CD8-positive, alpha-beta memory T cell (primary cell): ENCODE measurements at regions not wholly inside any gene's neighbourhood (a gene's known extent, or its start where the extent isn't known, plus 50 kb on each side); places are given as distances from the start of the nearest gene placed in this dataset.

Source experiments
- CTCF ChIA-PET: fragments of 350-600 bp; sonication (Branson Sonifier 250); formaldehyde crosslinking; loops from one replicate; lab custom pipeline; 2021; ENCODE audit warnings: antibody characterized with exemption; lab: Charles Lee
- POLR2A ChIA-PET: fragments of 350-600 bp; sonication (Branson Sonifier 250); formaldehyde crosslinking; loops from one replicate; lab custom pipeline; 2021; ENCODE audit warnings: antibody characterized with exemption; lab: Charles Lee
- DNase-seq, 5 donors: peaks; one replicate each; pipeline versions ENCODE4 v3.0.0 to v3.0.0-alpha.2; 2020 to 2022; ENCODE audit warnings: mixed read lengths in 1 of 5
- H3K27ac ChIP-seq: one replicate; pipeline ENCODE4 v1.7.0; 2013; ENCODE audit warnings: low read depth, mild to moderate bottlenecking, low read length, moderate library complexity
- H3K27me3 ChIP-seq: 2 replicates; pipeline ENCODE4 v1.7.0; 2013; ENCODE audit warnings: low read length, mild to moderate bottlenecking; ENCODE audit not compliant: insufficient read depth, poor library complexity, severe bottlenecking
- H3K36me3 ChIP-seq: 2 replicates; pipeline ENCODE4 v1.7.0; 2013; ENCODE audit warnings: mild to moderate bottlenecking, low read length, moderate library complexity; ENCODE audit not compliant: insufficient read depth
- H3K4me1 ChIP-seq: 2 replicates; pipeline ENCODE4 v1.7.0; 2013; ENCODE audit warnings: mild to moderate bottlenecking, low read length, moderate library complexity; ENCODE audit not compliant: insufficient read depth
- H3K4me3 ChIP-seq: 2 replicates; pipeline ENCODE4 v1.7.0; 2013; ENCODE audit warnings: mild to moderate bottlenecking, low read length
- H3K9me3 ChIP-seq: 2 replicates; pipeline ENCODE4 v1.7.0; 2013; ENCODE audit warnings: mild to moderate bottlenecking, low read length
- H3K27ac Mint-ChIP-seq, 8 donors: one replicate each; pipeline ENCODE4 v1.8.0; 2020 to 2021; ENCODE audit warnings: mixed read lengths in 8 of 8, mild to moderate bottlenecking in 6 of 8, inconsistent platforms in 3 of 8, moderate library complexity in 3 of 8
- H3K27me3 Mint-ChIP-seq, 2 donors: one replicate each; pipeline ENCODE4 v1.8.0; 2020 to 2021; ENCODE audit warnings: mixed read lengths in 2 of 2, mild to moderate bottlenecking in 1 of 2, moderate library complexity in 1 of 2
- H3K36me3 Mint-ChIP-seq, 3 donors: one replicate each; pipeline ENCODE4 v1.8.0; 2020 to 2021; ENCODE audit warnings: mixed read lengths in 3 of 3, inconsistent platforms in 1 of 3, mild to moderate bottlenecking in 1 of 3
- H3K4me1 Mint-ChIP-seq, 3 donors: one replicate each; pipeline ENCODE4 v1.8.0; 2020 to 2021; ENCODE audit warnings: mixed read lengths in 3 of 3, inconsistent platforms in 1 of 3, mild to moderate bottlenecking in 1 of 3
- H3K4me3 Mint-ChIP-seq, 7 donors: one replicate each; pipeline ENCODE4 v1.8.0; 2020 to 2021; ENCODE audit warnings: mixed read lengths in 7 of 7, mild to moderate bottlenecking in 6 of 7, moderate library complexity in 4 of 7, inconsistent platforms in 2 of 7
- H3K9me3 Mint-ChIP-seq, 5 donors: one replicate each; pipeline ENCODE4 v1.8.0; 2020 to 2022; ENCODE audit warnings: mixed read lengths in 5 of 5, mild to moderate bottlenecking in 3 of 5, moderate library complexity in 2 of 5, inconsistent platforms in 1 of 5

GRCh38 chr2:234406085-234406484, 90.8 kb downstream of the ARL4C start:
- Histone ChIP-seq H3K27ac (no peak overlapping the region), H3K9me3 (no peaks in the 10 kb centered on the region), H3K4me3 (no peak overlapping the region), H3K27me3 (no peaks in the 10 kb centered on the region), H3K4me1 (peaks cover 14% of the 10 kb centered on the region), H3K36me3 (no peaks in the 10 kb centered on the region)
- Mint-ChIP-seq H3K4me1 (peaks cover 12 to 25% (median 19%) of the 10 kb centered on the region in 3 donors), H3K27ac (peak overlapping the region in 3 of 8 donors; percentile 6 to 29 (median 18)), H3K36me3 (no peaks in the 10 kb centered on the region), H3K27me3 (no peaks in the 10 kb centered on the region), H3K4me3 (no peak overlapping the region), H3K9me3 (no peaks in the 10 kb centered on the region)
- no peak for DNase-seq
- ChIA-PET CTCF (interaction anchor here (1.3 to 1.7 kb wide), 2 partner anchors 8 to 95 kb away, joined by 3 to 5 read pairs; no protein-coding TSS in a partner anchor), POLR2A (no interaction called here)

- POLR2A ChIA-PET = no interaction called here
- no peak for DNase-seq
- Histone ChIP-seq H3K27ac (no peak overlapping the region), H3K4me3 (no peak overlapping the region), H3K27me3 (no peaks in the 10 kb centered on the region), H3K4me1 (peaks cover 17% of the 10 kb centered on the region), H3K9me3 (no peaks in the 10 kb centered on the region), H3K36me3 (no peaks in the 10 kb centered on the region)
- H3K27me3 Mint-ChIP-seq = no peaks in the 10 kb centered on the region
- peaks cover 12 to 24% (median 19%) of the 10 kb centered on the region in 3 donors for H3K4me1 Mint-ChIP-seq
- H3K27ac Mint-ChIP-seq = peak overlapping the region in 4 of 8 donors; percentile 6 to 58 (median 30)
- H3K36me3 Mint-ChIP-seq = peaks cover 0 to 4% (median 0%) of the 10 kb centered on the region in 3 donors
- no peaks in the 10 kb centered on the region for H3K9me3 Mint-ChIP-seq
- H3K4me3 Mint-ChIP-seq = no peak overlapping the region
- CTCF ChIA-PET = interaction anchor here (1.3 kb wide), 1 partner anchor 9 kb away, joined by 3 read pairs; no protein-coding TSS in a partner anchor
Measured at GRCh38 chr2:234405462-234405861, 91.4 kb downstream of the ARL4C start.

GRCh38 chr2:234404957-234405356, 91.9 kb downstream of the ARL4C start:
- Mint-ChIP-seq H3K27me3 (no peaks in the 10 kb centered on the region), H3K36me3 (peaks cover 0 to 4% (median 0%) of the 10 kb centered on the region in 3 donors), H3K9me3 (no peaks in the 10 kb centered on the region), H3K4me1 (peaks cover 12 to 24% (median 21%) of the 10 kb centered on the region in 3 donors), H3K4me3 (no peak overlapping the region), H3K27ac (peak overlapping the region in 4 of 8 donors; percentile 26 to 72 (median 44))
- peaks cover 17% of the 10 kb centered on the region for H3K4me1 ChIP-seq
- ChIA-PET CTCF (no interaction called here), POLR2A (no interaction called here)
- no peaks in the 10 kb centered on the region for H3K9me3 ChIP-seq
- DNase-seq = no peak
- H3K27me3 ChIP-seq = no peaks in the 10 kb centered on the region
- no peak overlapping the region for H3K27ac ChIP-seq
- H3K4me3 ChIP-seq = no peak overlapping the region
- H3K36me3 ChIP-seq = no peaks in the 10 kb centered on the region

- H3K9me3 Mint-ChIP-seq = no peaks in the 10 kb centered on the region
- H3K4me3 ChIP-seq = no peak overlapping the region
- ChIA-PET CTCF (interaction anchor here (0.9 to 1.2 kb wide), 3 partner anchors 8 to 97 kb away, joined by 3 to 5 read pairs (median 3); no protein-coding TSS in a partner anchor), POLR2A (no interaction called here)
- no peaks in the 10 kb centered on the region for H3K27me3 Mint-ChIP-seq
- H3K36me3 Mint-ChIP-seq = peaks cover 0 to 4% (median 0%) of the 10 kb centered on the region in 3 donors
- H3K27ac Mint-ChIP-seq = no peak overlapping the region
- H3K36me3 ChIP-seq = no peaks in the 10 kb centered on the region
- no peak overlapping the region for H3K27ac ChIP-seq
- DNase-seq = no peak
- peaks cover 12 to 24% (median 23%) of the 10 kb centered on the region in 3 donors for H3K4me1 Mint-ChIP-seq
- H3K4me1 ChIP-seq = peaks cover 17% of the 10 kb centered on the region
- H3K4me3 Mint-ChIP-seq = no peak overlapping the region
- no peaks in the 10 kb centered on the region for H3K27me3 ChIP-seq
- H3K9me3 ChIP-seq = no peaks in the 10 kb centered on the region
Measured at GRCh38 chr2:234403751-234404150, 93.1 kb downstream of the ARL4C start.

GRCh38 chr2:234403074-234403473, 93.8 kb downstream of the ARL4C start:
- Mint-ChIP-seq H3K4me1 (peaks cover 12 to 28% (median 27%) of the 10 kb centered on the region in 3 donors), H3K27me3 (no peaks in the 10 kb centered on the region)
- no peak overlapping the region for H3K4me3 ChIP-seq

GRCh38 chr2:234401426-234401825, 95.5 kb downstream of the ARL4C start:
- Histone ChIP-seq H3K27ac (no peak overlapping the region), H3K4me3 (no peak overlapping the region), H3K4me1 (peaks cover 24% of the 10 kb centered on the region), H3K36me3 (no peaks in the 10 kb centered on the region), H3K27me3 (no peaks in the 10 kb centered on the region), H3K9me3 (no peaks in the 10 kb centered on the region)
- Mint-ChIP-seq H3K9me3 (no peaks in the 10 kb centered on the region), H3K27me3 (no peaks in the 10 kb centered on the region), H3K4me3 (no peak overlapping the region), H3K4me1 (peaks cover 9 to 28% (median 27%) of the 10 kb centered on the region in 3 donors), H3K36me3 (peaks cover 0 to 4% (median 0%) of the 10 kb centered on the region in 3 donors), H3K27ac (no peak overlapping the region)
- ChIA-PET POLR2A (no interaction called here), CTCF (no interaction called here)
- DNase-seq = no peak

More at GRCh38 chr2:234403074-234403473, 93.8 kb downstream of the ARL4C start:
- Mint-ChIP-seq H3K27ac (peak overlapping the region in 5 of 8 donors; percentile 29 to 81 (median 77)), H3K36me3 (peaks cover 0 to 4% (median 0%) of the 10 kb centered on the region in 3 donors), H3K4me3 (no peak overlapping the region), H3K9me3 (no peaks in the 10 kb centered on the region)
- no peaks in the 10 kb centered on the region for H3K27me3 ChIP-seq
- no peaks in the 10 kb centered on the region for H3K9me3 ChIP-seq
- ChIA-PET CTCF (no interaction called here), POLR2A (no interaction called here)
- peaks cover 22% of the 10 kb centered on the region for H3K4me1 ChIP-seq
- no peak for DNase-seq
- H3K27ac ChIP-seq = no peak overlapping the region
- H3K36me3 ChIP-seq = no peaks in the 10 kb centered on the region

GRCh38 chr2:234399451-234400246, 97.2 kb downstream of the ARL4C start:
- POLR2A ChIA-PET = no interaction called here
- CTCF ChIA-PET = no interaction called here

GRCh38 chr2:234398531-234398930, 98.3 kb downstream of the ARL4C start:
- no peak for DNase-seq
- Histone ChIP-seq H3K9me3 (no peaks in the 10 kb centered on the region), H3K27ac (no peak overlapping the region), H3K27me3 (no peaks in the 10 kb centered on the region), H3K36me3 (no peaks in the 10 kb centered on the region), H3K4me1 (peaks cover 49% of the 10 kb centered on the region), H3K4me3 (no peak overlapping the region)
- Mint-ChIP-seq H3K27me3 (no peaks in the 10 kb centered on the region), H3K4me1 (peaks cover 17 to 40% (median 37%) of the 10 kb centered on the region in 3 donors), H3K9me3 (no peaks in the 10 kb centered on the region), H3K4me3 (no peak overlapping the region), H3K36me3 (peaks cover 0 to 10% (median 0%) of the 10 kb centered on the region in 3 donors), H3K27ac (peak overlapping the region in 2 of 8 donors; percentile 30 to 86)
- POLR2A ChIA-PET = no interaction called here
- CTCF ChIA-PET = no interaction called here

More at GRCh38 chr2:234399451-234400246, 97.2 kb downstream of the ARL4C start:
- H3K36me3 ChIP-seq = no peaks in the 10 kb centered on the region
- no peak overlapping the region for H3K27ac ChIP-seq
- peaks cover 37% of the 10 kb centered on the region for H3K4me1 ChIP-seq
- H3K9me3 ChIP-seq = no peaks in the 10 kb centered on the region
- H3K4me1 Mint-ChIP-seq = peaks cover 6 to 28% (median 26%) of the 10 kb centered on the region in 3 donors
- no peaks in the 10 kb centered on the region for H3K9me3 Mint-ChIP-seq
- H3K4me3 Mint-ChIP-seq = no peak overlapping the region
- DNase-seq = no peak
- H3K27me3 ChIP-seq = no peaks in the 10 kb centered on the region
- H3K36me3 Mint-ChIP-seq = peaks cover 0 to 5% (median 0%) of the 10 kb centered on the region in 3 donors
- no peaks in the 10 kb centered on the region for H3K27me3 Mint-ChIP-seq
- no peak overlapping the region for H3K4me3 ChIP-seq
- H3K27ac Mint-ChIP-seq = peak overlapping the region in 4 of 8 donors; percentile 29 to 90 (median 50)
